HCT116 (cell line): ENCODE measurements at regions not wholly inside any gene's neighbourhood (a gene's known extent, or its start where the extent isn't known, plus 50 kb on each side); places are given as distances from the start of the nearest gene placed in this dataset.

Experiments used
- ATAC-seq: fragments of 200-7000 bp; cut with Tn5 transposase; 2 replicates; pipeline ENCODE4 v1.9.1; 2020; ENCODE audit warnings: mild to moderate bottlenecking, moderate library complexity
- BruUV-seq: library from RNA; stranded (reverse); fragments of 400-500 nt; replicated peaks from 2 replicates; lab custom pipeline; 2021; lab: Mats Ljungman, UMichigan
- CTCF ChIA-PET: fragments of 300-600 bp; sonication (Branson Sonifier 250); formaldehyde crosslinking; loops from one replicate; lab custom pipeline; 2021; ENCODE audit warnings: antibody characterized with exemption; lab: Charles Lee
- POLR2A ChIA-PET: fragments of 300-600, 350-600 bp; sonication (Branson Sonifier 250); formaldehyde crosslinking; loops from one replicate; lab custom pipeline; 2021; ENCODE audit warnings: antibody characterized with exemption; lab: Charles Lee
- RAD21 ChIA-PET, 2 experiments: fragments of 300-600 bp; sonication (Branson Sonifier 250); formaldehyde crosslinking; loops; one replicate each; lab custom pipeline; 2023; ENCODE audit warnings: low total read pairs in 2 of 2; ENCODE audit not compliant: uncharacterized antibody in 2 of 2, unreplicated experiment in 2 of 2, low non-redundant PET in 1 of 2; lab: Charles Lee
- DNase-seq: peaks from one replicate; pipeline ENCODE4 v3.0.0-alpha.2; 2010; ENCODE audit warnings: low read depth, low spot score
- H2AFZ ChIP-seq: fragments of 200-600 bp; shearing (Covaris generic), sonication (generic); 2 replicates; pipeline ENCODE4 v1.6.1; 2017; ENCODE audit warnings: low read depth, mixed run types, mixed read lengths, antibody characterized with exemption, low read length; ENCODE audit not compliant: poor library complexity, severe bottlenecking
- H3K27ac ChIP-seq: 2 replicates; pipeline ENCODE4 v1.5.1; 2012; ENCODE audit warnings: low read depth, low read length
- H3K27me3 ChIP-seq: fragments of 200-600 bp; sonication (generic); 2 replicates; pipeline ENCODE4 v1.6.1; 2016; ENCODE audit warnings: mixed run types, low read length, mixed read lengths; ENCODE audit not compliant: insufficient read depth
- H3K36me3 ChIP-seq, 2 experiments: fragments of 200-500 bp in 1 of 2; fragments of 200-600 bp in 1 of 2; sonication (Bioruptor generic) in 1 of 2; sonication (generic) in 1 of 2; 2 replicates each; pipeline versions ENCODE4 v1.5.1 to v1.6.1; 2014 to 2016; ENCODE audit warnings: low read length in 2 of 2, inconsistent platforms in 1 of 2, mixed read lengths in 1 of 2, mixed run types in 1 of 2; ENCODE audit not compliant: insufficient read depth in 2 of 2, control insufficient read depth in 1 of 2
- H3K4me1 ChIP-seq, 2 experiments: fragments of 200-600 bp in 1 of 2; sonication (generic) in 1 of 2; 2 replicates each; pipeline versions ENCODE4 v1.5.1 to v1.6.1; 2012 to 2017; ENCODE audit warnings: low read length in 2 of 2, inconsistent platforms in 1 of 2, mild to moderate bottlenecking in 1 of 2, mixed read lengths in 1 of 2, mixed run types in 1 of 2, moderate library complexity in 1 of 2; ENCODE audit not compliant: insufficient read depth in 2 of 2, control insufficient read depth in 1 of 2
- H3K4me2 ChIP-seq: fragments of 200-600 bp; sonication (generic); 2 replicates; pipeline ENCODE4 v1.6.1; 2017; ENCODE audit warnings: mixed run types, low read length, mixed read lengths
- H3K4me3 ChIP-seq, 2 experiments: fragments of 200-600 bp in 1 of 2; sonication (generic) in 1 of 2; replicated peaks in 1 of 2; 2 replicates each; pipeline ENCODE4 v1.5.1; 2011 to 2016; ENCODE audit warnings: low read length in 2 of 2, control low read depth in 1 of 2, low read depth in 1 of 2, mild to moderate bottlenecking in 1 of 2, mixed read lengths in 1 of 2, mixed run types in 1 of 2
- H3K79me2 ChIP-seq: fragments of 200-600 bp; sonication (generic); 2 replicates; pipeline ENCODE4 v1.6.1; 2017; ENCODE audit warnings: mild to moderate bottlenecking, mixed run types, low read length, moderate library complexity, mixed read lengths; ENCODE audit not compliant: insufficient read depth
- H3K9ac ChIP-seq: fragments of 200-600 bp; sonication (generic); 2 replicates; pipeline ENCODE4 v1.6.1; 2016; ENCODE audit warnings: low read length, mixed read lengths
- H3K9me2 ChIP-seq: fragments of 200-600 bp; sonication (generic), shearing (Covaris generic); 2 replicates; pipeline ENCODE4 v1.6.1; 2017; ENCODE audit warnings: mixed run types, mild to moderate bottlenecking, moderate library complexity; ENCODE audit not compliant: insufficient read depth
- H3K9me3 ChIP-seq, 2 experiments: fragments of 200-500 bp in 1 of 2; fragments of 200-600 bp in 1 of 2; sonication (Bioruptor generic) in 1 of 2; sonication (generic) in 1 of 2; 2 replicates each; pipeline ENCODE4 v1.6.1; 2014 to 2017; ENCODE audit warnings: low read length in 2 of 2, mixed read lengths in 2 of 2, inconsistent platforms in 1 of 2, low read depth in 1 of 2, mild to moderate bottlenecking in 1 of 2, mixed run types in 1 of 2, moderate library complexity in 1 of 2; ENCODE audit not compliant: control insufficient read depth in 1 of 2, insufficient read depth in 1 of 2
- H4K20me1 ChIP-seq: fragments of 200-600 bp; sonication (generic), shearing (Covaris generic); 2 replicates; pipeline ENCODE4 v1.6.1; 2017; ENCODE audit warnings: mixed run types, mild to moderate bottlenecking, moderate library complexity; ENCODE audit not compliant: insufficient read depth
- CEBPB ChIP-seq: IDR thresholded peaks from 2 replicates; pipeline ENCODE4 v1.6.1; 2012; ENCODE audit warnings: low read depth
- FOSL1 ChIP-seq: IDR thresholded peaks from 2 replicates; pipeline ENCODE4 v1.6.1; 2012; ENCODE audit warnings: low read depth
- JUND ChIP-seq: IDR thresholded peaks from 2 replicates; pipeline ENCODE4 v1.6.1; 2012
- RAD21 ChIP-seq: IDR thresholded peaks from 2 replicates; pipeline ENCODE4 v1.6.1; 2012; ENCODE audit warnings: low read depth, mild to moderate bottlenecking
- REST ChIP-seq: IDR thresholded peaks from 2 replicates; pipeline ENCODE4 v1.6.1; 2012; ENCODE audit warnings: low read depth
- SIN3A ChIP-seq: IDR thresholded peaks from 2 replicates; pipeline ENCODE4 v1.6.1; 2012; ENCODE audit warnings: low read depth
- SP1 ChIP-seq: IDR thresholded peaks from 2 replicates; pipeline ENCODE4 v1.6.1; 2012; ENCODE audit warnings: low read depth
- SRF ChIP-seq: IDR thresholded peaks from 2 replicates; pipeline ENCODE4 v1.6.1; 2012; ENCODE audit warnings: low read depth
- TCF7L2 ChIP-seq: IDR thresholded peaks from 2 replicates; pipeline ENCODE4 v1.7.0; 2011; ENCODE audit warnings: borderline replicate concordance, inconsistent platforms; ENCODE audit not compliant: insufficient read depth, insufficient read length; ENCODE audit errors: extremely low read depth
- ZFX ChIP-seq: fragments of 450-650 bp; IDR thresholded peaks from 2 replicates; pipeline ENCODE4 v1.6.1; 2017
- intact Hi-C: fragments of 100-400 bp; cut with micrococcal nuclease; formaldehyde crosslinking; loops from 2 replicates; pipeline ENCODE4 v1.10.0; 2022
- TF ChIP-seq, protein P1 (sequence below): IDR thresholded peaks from 2 replicates; pipeline ENCODE4 v1.6.1; 2012
- TF ChIP-seq, protein P2 (sequence below), 3 experiments: fragments of 200-600 bp in 1 of 3; sonication (generic) in 1 of 3; IDR thresholded peaks in 2 of 3; conservative IDR thresholded peaks in 1 of 3; 2 replicates each; pipeline ENCODE4 v1.5.1; 2012 to 2017; ENCODE audit warnings: low read depth in 2 of 3, low read length in 2 of 3, antibody characterized with exemption in 1 of 3, borderline replicate concordance in 1 of 3, control low read depth in 1 of 3, mild to moderate bottlenecking in 1 of 3, mixed read lengths in 1 of 3, mixed run types in 1 of 3, moderate library complexity in 1 of 3; ENCODE audit not compliant: insufficient read depth in 1 of 3
- TF ChIP-seq, protein P3 (sequence below): IDR thresholded peaks from 2 replicates; pipeline ENCODE4 v1.6.1; 2012

DNA sequence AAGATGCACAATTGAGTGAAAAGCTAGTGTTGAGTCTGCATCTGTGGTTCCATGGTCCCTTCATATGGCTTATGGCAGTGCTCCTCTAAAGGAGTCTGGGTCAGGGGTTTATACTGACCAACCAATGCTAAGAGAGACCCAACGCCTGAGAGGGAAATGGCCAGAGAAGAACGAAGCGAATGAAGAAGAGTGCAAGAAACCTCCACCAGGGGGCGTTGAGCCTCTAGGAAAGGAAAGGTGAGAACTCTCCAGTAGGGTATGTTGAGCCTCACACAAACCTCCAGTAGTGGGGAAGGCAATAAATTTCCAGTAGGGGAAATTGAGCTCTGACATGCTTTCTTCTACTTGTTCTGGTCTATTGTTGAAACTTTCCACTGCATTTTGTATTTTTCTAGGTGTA is 470.6 kb downstream of the PRDM9 start:
- Histone ChIP-seq H3K4me1 (no peaks in the 10 kb centered on the region), H3K27ac (no peak overlapping the region), H4K20me1 (no peaks in the 10 kb centered on the region; the same call in 1 of the 2 replicates), H3K9me3 (peaks cover 5 to 24% of the 10 kb centered on the region in 2 experiments; a peak in 2 of 4 replicates), H3K4me3 (no peak overlapping the region), H3K27me3 (no peaks in the 10 kb centered on the region), H3K36me3 (no peaks in the 10 kb centered on the region), H3K9me2 (no peaks in the 10 kb centered on the region), H2AFZ (no peak overlapping the region), H3K79me2 (no peaks in the 10 kb centered on the region), H3K4me2 (no peak overlapping the region)
- intact Hi-C loops, result no loop called here
- no TSS peak for BruUV-seq
- RAD21 ChIA-PET, result no interaction called here
- POLR2A ChIA-PET, result no interaction called here
- CTCF ChIA-PET, result no interaction called here
- DNase-seq (no peak), ATAC-seq (no peak)
- TF ChIP-seq REST (no peak), ZFX (no peak), SP1 (no peak), RAD21 (0 out of 2 replicates have a peak, but pooled peaks have one; percentile 4), CEBPB (no peak), FOSL1 (no peak), TCF7L2 (no peak), SIN3A (no peak), SRF (no peak), JUND (no peak)
- TF ChIP-seq, protein P1, sequence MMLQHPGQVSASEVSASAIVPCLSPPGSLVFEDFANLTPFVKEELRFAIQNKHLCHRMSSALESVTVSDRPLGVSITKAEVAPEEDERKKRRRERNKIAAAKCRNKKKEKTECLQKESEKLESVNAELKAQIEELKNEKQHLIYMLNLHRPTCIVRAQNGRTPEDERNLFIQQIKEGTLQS, result no peak
- TF ChIP-seq, protein P2, sequence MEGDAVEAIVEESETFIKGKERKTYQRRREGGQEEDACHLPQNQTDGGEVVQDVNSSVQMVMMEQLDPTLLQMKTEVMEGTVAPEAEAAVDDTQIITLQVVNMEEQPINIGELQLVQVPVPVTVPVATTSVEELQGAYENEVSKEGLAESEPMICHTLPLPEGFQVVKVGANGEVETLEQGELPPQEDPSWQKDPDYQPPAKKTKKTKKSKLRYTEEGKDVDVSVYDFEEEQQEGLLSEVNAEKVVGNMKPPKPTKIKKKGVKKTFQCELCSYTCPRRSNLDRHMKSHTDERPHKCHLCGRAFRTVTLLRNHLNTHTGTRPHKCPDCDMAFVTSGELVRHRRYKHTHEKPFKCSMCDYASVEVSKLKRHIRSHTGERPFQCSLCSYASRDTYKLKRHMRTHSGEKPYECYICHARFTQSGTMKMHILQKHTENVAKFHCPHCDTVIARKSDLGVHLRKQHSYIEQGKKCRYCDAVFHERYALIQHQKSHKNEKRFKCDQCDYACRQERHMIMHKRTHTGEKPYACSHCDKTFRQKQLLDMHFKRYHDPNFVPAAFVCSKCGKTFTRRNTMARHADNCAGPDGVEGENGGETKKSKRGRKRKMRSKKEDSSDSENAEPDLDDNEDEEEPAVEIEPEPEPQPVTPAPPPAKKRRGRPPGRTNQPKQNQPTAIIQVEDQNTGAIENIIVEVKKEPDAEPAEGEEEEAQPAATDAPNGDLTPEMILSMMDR (IDR thresholded peaks at IDR 0.05 in 2 of 3, conservative IDR thresholded peaks at IDR 0.05 in 1 of 3; ENCODE audit: borderline replicate concordance in 1 of 3, insufficient read depth in 1 of 3, low read depth in 2 of 3, low read length in 2 of 3), result peak in 2 of 3 experiments; percentile 47 to 52; a peak in 4 of 6 replicates
- TF ChIP-seq, protein P3, sequence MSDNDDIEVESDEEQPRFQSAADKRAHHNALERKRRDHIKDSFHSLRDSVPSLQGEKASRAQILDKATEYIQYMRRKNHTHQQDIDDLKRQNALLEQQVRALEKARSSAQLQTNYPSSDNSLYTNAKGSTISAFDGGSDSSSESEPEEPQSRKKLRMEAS, result no peak
- TF ChIP-seq, all 23 proteins: peak for 2
- no peak overlapping the region for H3K9ac ChIP-seq
